PC-9 (cell line): ENCODE measurements at regions not wholly inside any gene's neighbourhood (a gene's known extent, or its start where the extent isn't known, plus 50 kb on each side); places are given as distances from the start of the nearest gene placed in this dataset.

ENCODE experiments used
- BruUV-seq: library from RNA; stranded (reverse); fragments of 400-500 nt; replicated peaks from 2 replicates; lab custom pipeline; 2021; lab: Mats Ljungman, UMichigan
- CTCF ChIA-PET: fragments of 300-600 bp; sonication (Branson Sonifier 250); formaldehyde crosslinking; loops from one replicate; lab custom pipeline; 2022; ENCODE audit warnings: antibody characterized with exemption; lab: Charles Lee
- POLR2A ChIA-PET: fragments of 300-600 bp; sonication (Branson Sonifier 250); formaldehyde crosslinking; loops from one replicate; lab custom pipeline; 2022; ENCODE audit warnings: antibody characterized with exemption; ENCODE audit not compliant: unreplicated experiment; lab: Charles Lee
- DNase-seq, 2 experiments: peaks; one replicate each; pipeline versions ENCODE4 v3.0.0 to v3.0.0-alpha.2; 2015 to 2022; ENCODE audit warnings: mixed read lengths in 1 of 2
- H2AFZ ChIP-seq: fragments of 200-600 bp; sonication (generic); 2 replicates; pipeline ENCODE4 v1.8.1; 2017; ENCODE audit warnings: antibody characterized with exemption
- H3F3A ChIP-seq: fragments of 200-600 bp; sonication (generic); 2 replicates; pipeline ENCODE4 v1.8.1; 2017; ENCODE audit warnings: antibody characterized with exemption, mild to moderate bottlenecking, low read depth; ENCODE audit not compliant: insufficient read depth
- H3K27ac ChIP-seq: fragments of 200-600 bp; sonication (generic); 2 replicates; pipeline ENCODE4 v1.6.1; 2016; ENCODE audit warnings: mixed run types
- H3K27me3 ChIP-seq: fragments of 200-600 bp; sonication (generic); 2 replicates; pipeline ENCODE4 v1.6.1; 2016; ENCODE audit warnings: low read depth, mixed run types; ENCODE audit not compliant: insufficient read depth
- H3K36me3 ChIP-seq: fragments of 200-600 bp; sonication (generic); 2 replicates; pipeline ENCODE4 v1.6.1; 2016; ENCODE audit warnings: low read depth, mixed run types
- H3K4me1 ChIP-seq: fragments of 200-600 bp; sonication (generic); replicated peaks from 2 replicates; pipeline ENCODE4 v1.6.1; 2016; ENCODE audit warnings: mixed run types; ENCODE audit not compliant: insufficient read depth
- H3K4me2 ChIP-seq: fragments of 200-600 bp; sonication (generic); 2 replicates; pipeline ENCODE4 v1.6.1; 2017; ENCODE audit warnings: mixed run types
- H3K4me3 ChIP-seq: fragments of 200-600 bp; sonication (generic); 2 replicates; pipeline ENCODE4 v1.6.1; 2016; ENCODE audit warnings: mixed run types
- H3K79me2 ChIP-seq: fragments of 200-600 bp; sonication (generic); 2 replicates; pipeline ENCODE4 v1.6.1; 2017; ENCODE audit warnings: low read depth, mixed run types
- H3K9me2 ChIP-seq: fragments of 200-600 bp; sonication (generic); 2 replicates; pipeline ENCODE4 v1.8.1; 2017; ENCODE audit warnings: mild to moderate bottlenecking; ENCODE audit not compliant: insufficient read depth
- H3K9me3 ChIP-seq: fragments of 200-600 bp; sonication (generic); 2 replicates; pipeline ENCODE4 v1.8.1; 2016; ENCODE audit warnings: low read depth; ENCODE audit not compliant: insufficient read depth
- H4K20me1 ChIP-seq: fragments of 200-600 bp; sonication (generic); 2 replicates; pipeline ENCODE4 v1.8.1; 2017; ENCODE audit not compliant: insufficient read depth
- EZH2 ChIP-seq: fragments of 200-600 bp; sonication (generic); IDR thresholded peaks from 2 replicates; pipeline ENCODE4 v1.8.0; 2017; ENCODE audit warnings: antibody characterized with exemption, low read depth
- intact Hi-C: fragments of 100-400 bp; cut with micrococcal nuclease; formaldehyde crosslinking; loops from one replicate; pipeline ENCODE4 v1.10.0; 2022; ENCODE audit not compliant: unreplicated experiment
- TF ChIP-seq, protein P1 (sequence below): fragments of 200-600 bp; sonication (generic); conservative IDR thresholded peaks from 2 replicates; pipeline ENCODE4 v1.6.1; 2017; ENCODE audit warnings: mixed run types, antibody characterized with exemption, mild to moderate bottlenecking, moderate library complexity

DNA sequence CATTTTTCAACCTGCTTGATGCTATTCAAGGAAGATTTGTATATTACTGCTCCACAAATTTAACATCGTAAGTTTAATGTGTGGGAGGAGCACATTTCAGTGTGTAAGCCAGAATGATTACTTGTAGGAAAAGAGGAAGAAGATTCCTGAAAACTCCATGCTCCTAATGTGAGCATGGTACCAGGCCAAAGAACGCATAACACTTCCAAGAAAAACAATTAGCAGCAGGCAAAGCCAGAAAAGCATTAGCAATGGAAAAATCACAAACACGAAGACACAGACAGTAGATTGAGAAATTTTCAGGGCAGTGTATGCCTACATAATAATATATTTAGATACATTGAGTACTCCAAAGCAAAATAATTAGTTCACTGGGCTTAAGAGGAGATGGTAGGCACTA, 96.6 kb upstream of the CBLB start:
- H3K4me1 ChIP-seq, result peaks cover 9% of the 10 kb centered on the region
- no peak overlapping the region for H3K4me3 ChIP-seq
- H3K79me2 ChIP-seq, result no peaks in the 10 kb centered on the region
- no peak overlapping the region for H3K27ac ChIP-seq
- no peaks in the 10 kb centered on the region for H3K27me3 ChIP-seq
- DNase-seq, result no peak
- TF ChIP-seq, protein P1, sequence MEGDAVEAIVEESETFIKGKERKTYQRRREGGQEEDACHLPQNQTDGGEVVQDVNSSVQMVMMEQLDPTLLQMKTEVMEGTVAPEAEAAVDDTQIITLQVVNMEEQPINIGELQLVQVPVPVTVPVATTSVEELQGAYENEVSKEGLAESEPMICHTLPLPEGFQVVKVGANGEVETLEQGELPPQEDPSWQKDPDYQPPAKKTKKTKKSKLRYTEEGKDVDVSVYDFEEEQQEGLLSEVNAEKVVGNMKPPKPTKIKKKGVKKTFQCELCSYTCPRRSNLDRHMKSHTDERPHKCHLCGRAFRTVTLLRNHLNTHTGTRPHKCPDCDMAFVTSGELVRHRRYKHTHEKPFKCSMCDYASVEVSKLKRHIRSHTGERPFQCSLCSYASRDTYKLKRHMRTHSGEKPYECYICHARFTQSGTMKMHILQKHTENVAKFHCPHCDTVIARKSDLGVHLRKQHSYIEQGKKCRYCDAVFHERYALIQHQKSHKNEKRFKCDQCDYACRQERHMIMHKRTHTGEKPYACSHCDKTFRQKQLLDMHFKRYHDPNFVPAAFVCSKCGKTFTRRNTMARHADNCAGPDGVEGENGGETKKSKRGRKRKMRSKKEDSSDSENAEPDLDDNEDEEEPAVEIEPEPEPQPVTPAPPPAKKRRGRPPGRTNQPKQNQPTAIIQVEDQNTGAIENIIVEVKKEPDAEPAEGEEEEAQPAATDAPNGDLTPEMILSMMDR, result no peak
- TF ChIP-seq EZH2, result no peak
- intact Hi-C loops, result no loop called here
- H2AFZ ChIP-seq, result no peak overlapping the region
- peaks cover 4% of the 10 kb centered on the region; the same call in 1 of the 2 replicates for H3K9me2 ChIP-seq
- POLR2A ChIA-PET, result interaction anchor here (0.6 to 0.7 kb wide), 2 partner anchors 432 to 685 kb away, joined by 6 to 9 read pairs; no protein-coding TSS in a partner anchor
- H3F3A ChIP-seq, result no peaks in the 10 kb centered on the region
- H3K9me3 ChIP-seq, result peaks cover 3% of the 10 kb centered on the region
- no peaks in the 10 kb centered on the region for H4K20me1 ChIP-seq
- no TSS peak for BruUV-seq
- CTCF ChIA-PET, result no interaction called here
- H3K36me3 ChIP-seq, result no peaks in the 10 kb centered on the region
- H3K4me2 ChIP-seq, result no peak overlapping the region

DNA sequence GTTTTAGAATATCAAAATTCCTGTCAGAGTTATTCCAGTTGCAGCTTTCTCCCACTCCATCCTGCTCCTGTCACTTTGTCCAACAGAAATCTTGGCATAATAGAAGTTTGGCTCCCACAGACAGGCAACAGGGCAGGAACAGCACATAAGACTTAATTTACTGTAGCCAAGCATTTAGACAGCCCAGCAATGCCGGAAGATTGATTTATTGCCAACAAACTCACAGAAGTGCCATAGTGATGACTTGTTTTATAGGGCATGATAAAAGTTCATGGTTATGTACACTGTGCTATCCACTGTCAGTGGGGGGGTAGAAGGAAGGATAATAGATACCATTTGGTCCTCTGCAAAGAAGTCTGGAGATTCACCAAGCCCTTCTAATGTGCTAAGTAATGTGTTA, 98.3 kb upstream of the CBLB start:
- peaks cover 4% of the 10 kb centered on the region; the same call in 1 of the 2 replicates for H3K9me2 ChIP-seq
- no peaks in the 10 kb centered on the region for H3K79me2 ChIP-seq
- CTCF ChIA-PET, result no interaction called here
- no peaks in the 10 kb centered on the region for H3F3A ChIP-seq
- no peak overlapping the region for H3K4me2 ChIP-seq
- H3K36me3 ChIP-seq, result no peaks in the 10 kb centered on the region
- no peaks in the 10 kb centered on the region for H3K27me3 ChIP-seq
- POLR2A ChIA-PET, result no interaction called here
- peaks cover 9% of the 10 kb centered on the region for H3K4me1 ChIP-seq
- no peaks in the 10 kb centered on the region for H4K20me1 ChIP-seq
- H2AFZ ChIP-seq, result no peak overlapping the region
- peak in 1 of 2 experiments; percentile 59 for DNase-seq
- TF ChIP-seq, protein P1, result no peak
- no peak for TF ChIP-seq EZH2
- H3K27ac ChIP-seq, result no peak overlapping the region
- H3K9me3 ChIP-seq, result peaks cover 17% of the 10 kb centered on the region
- BruUV-seq, result no TSS peak
- intact Hi-C loops, result no loop called here
- no peak overlapping the region for H3K4me3 ChIP-seq

DNA sequence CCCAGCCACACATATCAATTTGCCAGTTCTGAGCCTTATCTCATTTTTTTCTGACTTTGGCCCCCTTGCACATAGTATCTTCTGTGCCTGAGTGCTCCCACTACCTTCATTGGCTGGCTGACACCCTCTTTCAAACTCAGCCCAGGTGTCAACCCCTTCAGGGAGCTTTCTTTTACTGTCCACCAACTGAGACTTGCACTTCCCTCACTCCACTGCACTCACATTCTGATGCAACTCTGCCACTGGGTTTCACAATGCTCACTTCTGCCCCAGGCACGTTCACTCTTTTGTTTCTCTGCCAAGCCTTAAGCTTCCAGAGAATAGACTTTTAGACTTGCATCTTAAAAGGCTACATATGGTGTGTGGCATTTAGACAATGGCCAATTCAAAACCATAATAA, 101.5 kb upstream of the CBLB start:
- H3K36me3 ChIP-seq, result no peaks in the 10 kb centered on the region
- no peak overlapping the region; the same call in 1 of the 2 replicates for H3K27ac ChIP-seq
- POLR2A ChIA-PET, result no interaction called here
- no peaks in the 10 kb centered on the region; the same call in 1 of the 2 replicates for H3K4me1 ChIP-seq
- no peaks in the 10 kb centered on the region for H3K9me2 ChIP-seq
- no TSS peak for BruUV-seq
- intact Hi-C loops, result no loop called here
- TF ChIP-seq, protein P1, result no peak
- TF ChIP-seq EZH2, result no peak
- peak in 1 of 2 experiments; percentile 26 for DNase-seq
- H3K4me2 ChIP-seq, result no peak overlapping the region
- H3F3A ChIP-seq, result no peaks in the 10 kb centered on the region
- CTCF ChIA-PET, result no interaction called here
- peak overlapping the region; percentile 39; the same call in 1 of the 2 replicates for H2AFZ ChIP-seq
- no peak overlapping the region for H3K4me3 ChIP-seq
- H3K9me3 ChIP-seq, result peaks cover 18% of the 10 kb centered on the region
- no peaks in the 10 kb centered on the region for H4K20me1 ChIP-seq
- H3K27me3 ChIP-seq, result no peaks in the 10 kb centered on the region
- no peaks in the 10 kb centered on the region for H3K79me2 ChIP-seq
